Ascending aorta (tissue), 2 donors: ENCODE measurements at regions not wholly inside any gene's neighbourhood (a gene's known extent, or its start where the extent isn't known, plus 50 kb on each side); places are given as distances from the start of the nearest gene placed in this dataset.
A peak's percentile ranks its signal among the peaks of the same experiment; 100 is the strongest.

Experiments
- DNase-seq, 2 donors: peaks; one replicate each; pipeline ENCODE4 v3.0.0-alpha.2; 2019; ENCODE audit warnings: low spot score in 2 of 2
- H3K27ac ChIP-seq, 2 donors: fragments of 200-600 bp; sonication (generic); one replicate each; pipeline ENCODE4 v1.5.1; 2016 to 2017; ENCODE audit warnings: mild to moderate bottlenecking in 1 of 2
- H3K27me3 ChIP-seq: fragments of 200-600 bp; sonication (generic); one replicate; pipeline ENCODE4 v1.5.1; 2017
- H3K36me3 ChIP-seq, 2 donors: fragments of 200-600 bp; sonication (generic); one replicate each; pipeline ENCODE4 v1.5.1; 2016
- H3K4me1 ChIP-seq, 2 donors: fragments of 200-600 bp; sonication (generic); one replicate each; pipeline ENCODE4 v1.5.1; 2016 to 2017; ENCODE audit warnings: mild to moderate bottlenecking in 1 of 2
- H3K4me3 ChIP-seq, 2 donors: fragments of 200-600 bp; sonication (generic); one replicate each; pipeline ENCODE4 v1.5.1; 2016 to 2017; ENCODE audit warnings: mild to moderate bottlenecking in 1 of 2
- H3K9me3 ChIP-seq, 2 donors: fragments of 200-600 bp; sonication (generic); one replicate each; pipeline ENCODE4 v1.5.1; 2016
- CTCF ChIP-seq, 3 experiments: fragments of 200-600 bp in 2 of 3; fragments of 450-650 bp in 1 of 3; sonication (generic) in 2 of 3; IDR thresholded peaks; one replicate each; pipeline ENCODE4 v1.5.1; 2016 to 2019; ENCODE audit warnings: antibody characterized with exemption in 3 of 3, mild to moderate bottlenecking in 1 of 3, moderate library complexity in 1 of 3
- intact Hi-C: fragments of 100-400 bp; cut with DNase I; formaldehyde crosslinking; loops from one replicate; pipeline ENCODE4 v1.15.1; 2023

- Histone ChIP-seq H3K4me3 (no peak overlapping the region), H3K27ac (no peak overlapping the region), H3K4me1 (peaks cover 0 to 1% of the 10 kb centered on the region in 2 donors), H3K36me3 (no peaks in the 10 kb centered on the region), H3K27me3 (no peaks in the 10 kb centered on the region), H3K9me3 (no peaks in the 10 kb centered on the region)
- DNase-seq: no peak
- TF ChIP-seq CTCF (IDR thresholded peaks at IDR 0.05): no peak
- intact Hi-C loops: loop anchor here (10.0 kb wide), 2 partner anchors 85 to 405 kb away; partner anchors contain the start of gene ADAM17
Observed at GRCh38 chr2:9149726-9150567, 56.7 kb upstream of the ASAP2 start.

GRCh38 chr2:9149388-9149660, 57.3 kb upstream of the ASAP2 start:
- H3K4me1 ChIP-seq: peaks cover 0 to 7% of the 10 kb centered on the region in 2 donors
- no peaks in the 10 kb centered on the region for H3K27me3 ChIP-seq
- intact Hi-C loops: loop anchor here (10.0 kb wide), 2 partner anchors 85 to 405 kb away; partner anchors contain the start of gene ADAM17
- no peak for DNase-seq
- H3K27ac ChIP-seq: no peak overlapping the region
- H3K36me3 ChIP-seq: no peaks in the 10 kb centered on the region
- H3K4me3 ChIP-seq: no peak overlapping the region
- no peaks in the 10 kb centered on the region for H3K9me3 ChIP-seq
- no peak for TF ChIP-seq CTCF (IDR thresholded peaks at IDR 0.05)

- no peak overlapping the region for H3K4me3 ChIP-seq
- intact Hi-C loops: loop anchor here (10.0 kb wide), 2 partner anchors 88 to 408 kb away; partner anchors contain the start of gene ADAM17
- no peak for TF ChIP-seq CTCF (IDR thresholded peaks at IDR 0.05)
- H3K27ac ChIP-seq: no peak overlapping the region
- no peaks in the 10 kb centered on the region for H3K9me3 ChIP-seq
- H3K36me3 ChIP-seq: no peaks in the 10 kb centered on the region
- no peak for DNase-seq
- peaks cover 0 to 14% of the 10 kb centered on the region in 2 donors for H3K4me1 ChIP-seq
- no peaks in the 10 kb centered on the region for H3K27me3 ChIP-seq
Observed at GRCh38 chr2:9146646-9147045, 60.0 kb upstream of the ASAP2 start.

- TF ChIP-seq CTCF (IDR thresholded peaks at IDR 0.05): no peak
- intact Hi-C loops: loop anchor here (1.0 to 10.0 kb wide), 3 partner anchors 45 to 409 kb away; partner anchors contain the start of gene ADAM17
- H3K27me3 ChIP-seq: no peaks in the 10 kb centered on the region
- peaks cover 0 to 14% of the 10 kb centered on the region in 2 donors for H3K4me1 ChIP-seq
- DNase-seq: no peak
- H3K4me3 ChIP-seq: no peak overlapping the region
- H3K27ac ChIP-seq: no peak overlapping the region
- no peaks in the 10 kb centered on the region for H3K9me3 ChIP-seq
- H3K36me3 ChIP-seq: no peaks in the 10 kb centered on the region
Observed at GRCh38 chr2:9145752-9146430, 60.7 kb upstream of the ASAP2 start.

- Histone ChIP-seq H3K27me3 (no peaks in the 10 kb centered on the region), H3K4me3 (no peak overlapping the region), H3K36me3 (no peaks in the 10 kb centered on the region), H3K27ac (no peak overlapping the region), H3K9me3 (no peaks in the 10 kb centered on the region), H3K4me1 (peaks cover 0 to 14% of the 10 kb centered on the region in 2 donors)
- DNase-seq: peak in 1 of 2 donors; percentile 82
- no peak for TF ChIP-seq CTCF (IDR thresholded peaks at IDR 0.05)
- intact Hi-C loops: loop anchor here (1.0 to 10.0 kb wide), 3 partner anchors 46 to 410 kb away; partner anchors contain the start of gene ADAM17
Observed at GRCh38 chr2:9145109-9145751, 61.4 kb upstream of the ASAP2 start.
